GM19455 (cell line): ENCODE measurements at regions not wholly inside any gene's neighbourhood (a gene's known extent, or its start where the extent isn't known, plus 50 kb on each side); places are given as distances from the start of the nearest gene placed in this dataset.
"Not testable (repeated sequence)": the region's sequence is repeated elsewhere in the genome, so short reads cannot be mapped to it uniquely, and the experiment has no call there.

ENCODE experiments used
- ATAC-seq: cut with Tn5 transposase; IDR thresholded peaks from one replicate; pipeline ENCODE4 v1.9.1; 2021; ENCODE audit not compliant: unreplicated experiment

DNA sequence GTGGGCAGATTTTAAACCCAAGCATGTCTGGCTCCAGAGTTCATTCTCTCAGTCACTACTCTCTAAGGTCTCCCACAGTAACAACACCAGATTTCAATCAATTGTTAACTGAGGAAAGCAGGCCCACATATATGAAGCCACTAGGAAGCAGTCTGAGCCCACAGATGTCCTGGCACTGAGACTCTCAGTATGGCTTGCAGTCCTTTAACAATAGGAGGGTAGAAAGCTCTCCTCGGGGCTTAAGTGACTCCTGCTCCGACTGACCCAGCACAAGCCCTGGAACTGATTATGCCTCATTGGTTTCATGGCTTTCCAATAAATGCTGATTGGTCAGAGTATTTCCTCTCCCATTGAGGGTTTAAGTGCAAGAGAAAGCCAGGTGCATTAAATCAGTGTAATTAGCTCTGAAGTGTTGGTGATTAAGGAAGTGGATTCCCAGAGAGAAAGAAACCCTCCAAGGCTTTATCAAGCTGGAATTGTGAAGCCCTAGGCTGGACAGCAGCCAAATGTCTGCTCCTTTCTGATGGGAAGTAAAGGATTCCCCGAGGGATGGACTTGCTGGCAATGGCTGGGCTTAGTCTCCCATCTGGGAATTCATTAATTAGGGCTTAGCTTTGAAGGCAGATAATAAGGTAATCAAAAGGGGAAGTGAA is 76.6 kb upstream of the PROKR2 start:
- ATAC-seq, result no peak

- ATAC-seq, result no peak
These were observed 74.0 kb upstream of the PROKR2 start for GRCh38 chr20:5390720-5391119.

GRCh38 chr20:5386846-5387245 is 70.1 kb upstream of the PROKR2 start:
- ATAC-seq, result not testable (repeated sequence)

DNA sequence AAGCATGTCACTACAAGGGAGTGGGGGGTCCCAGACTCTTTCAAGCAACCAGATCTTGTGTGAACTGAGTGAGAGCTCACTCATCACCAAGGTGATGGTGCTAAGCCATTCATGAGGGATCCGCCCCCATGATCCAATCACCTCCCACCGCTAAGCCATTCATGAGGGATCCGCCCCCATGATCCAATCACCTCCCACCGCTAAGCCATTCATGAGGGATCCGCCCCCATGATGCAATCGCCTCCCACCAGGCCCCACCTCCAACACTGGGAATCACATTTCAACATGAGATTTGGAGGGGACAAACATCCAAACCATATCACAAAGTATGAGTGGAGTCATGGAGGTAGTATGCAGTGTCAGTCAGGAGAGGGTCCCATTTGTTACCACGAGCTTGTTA is 64.8 kb upstream of the PROKR2 start:
- ATAC-seq, result not testable (repeated sequence)

DNA sequence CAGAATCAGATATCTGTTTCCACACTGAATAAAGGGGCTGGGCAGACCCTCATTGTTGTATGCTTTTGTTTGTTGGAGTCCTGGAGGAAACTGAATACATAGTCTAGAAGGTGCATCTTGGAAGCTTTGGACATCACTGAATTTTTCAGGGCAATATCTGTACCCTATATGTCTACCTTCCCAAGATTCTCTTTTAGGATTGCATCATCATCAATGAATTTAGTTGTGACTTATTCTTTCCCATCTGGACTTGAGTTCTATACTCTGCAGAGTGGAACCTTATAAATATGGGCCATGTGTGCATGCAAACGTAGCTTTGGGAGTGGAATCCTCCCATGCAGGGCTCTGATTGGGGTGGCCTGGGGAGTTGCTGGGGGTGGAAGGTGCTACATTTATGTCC is 60.7 kb upstream of the PROKR2 start:
- no peak for ATAC-seq

DNA sequence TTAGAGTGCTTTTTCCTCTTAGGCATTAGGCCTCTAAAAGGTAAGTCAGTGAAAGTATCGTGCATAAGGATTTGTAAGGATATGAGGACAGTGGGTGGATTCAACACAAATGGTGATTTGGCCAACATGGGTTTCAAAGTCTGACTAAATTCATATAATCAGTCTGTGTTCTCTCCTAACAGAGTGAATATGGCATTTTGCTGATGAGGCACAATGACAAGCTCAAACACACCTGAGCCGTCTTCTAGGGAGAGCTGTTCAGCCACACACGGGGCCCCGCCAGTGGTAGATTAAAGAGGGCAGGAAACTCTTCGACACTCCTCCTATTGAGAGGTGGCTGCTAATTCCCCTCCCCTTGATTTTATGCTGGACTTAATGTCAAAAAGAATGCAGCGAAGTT is 59.5 kb upstream of the PROKR2 start:
- no peak for ATAC-seq

GRCh38 chr20:5374171-5374570 is 57.4 kb upstream of the PROKR2 start:
- ATAC-seq, result no peak

DNA sequence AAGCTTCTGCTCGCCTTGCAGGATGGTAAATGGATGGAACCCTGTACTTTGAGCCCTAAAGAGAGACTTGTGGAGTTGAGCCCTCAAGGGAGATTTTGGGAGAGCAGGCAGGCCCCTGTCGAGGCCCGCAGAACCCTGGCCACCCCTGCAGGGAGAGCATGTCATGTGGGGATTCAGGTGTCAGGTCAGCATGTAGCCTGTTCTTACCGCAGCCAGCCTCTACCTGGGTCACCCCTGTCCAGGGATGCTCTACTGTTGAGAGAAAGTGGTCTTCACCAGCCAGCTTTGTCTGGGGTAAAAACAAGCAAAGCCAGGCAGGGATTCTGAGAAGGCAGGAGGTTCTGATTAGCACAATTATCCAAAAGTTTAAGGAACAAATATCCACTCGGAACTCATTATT is 55.6 kb upstream of the PROKR2 start:
- ATAC-seq, result no peak

DNA sequence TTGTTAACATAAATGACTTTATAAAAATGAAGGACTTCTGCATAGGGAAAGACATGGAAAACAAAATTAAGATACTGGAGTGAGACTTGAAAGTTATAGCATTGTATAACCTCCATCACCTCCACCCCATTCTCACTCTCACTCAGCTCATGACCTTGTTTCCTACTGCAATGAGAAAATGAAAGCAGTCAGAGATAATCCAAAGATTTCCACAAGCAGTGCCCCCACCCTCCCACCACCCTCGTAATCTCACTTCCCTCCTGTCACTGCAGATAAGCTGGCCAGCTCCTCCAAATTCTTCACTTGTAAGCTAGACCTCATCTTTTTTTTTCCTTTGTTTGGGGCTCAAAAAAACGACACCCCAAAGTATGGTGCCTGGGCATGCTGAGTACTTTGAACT is 52.9 kb upstream of the PROKR2 start:
- no peak for ATAC-seq
